ENCODE measurements at regions not wholly inside any gene's neighbourhood (a gene's known extent, or its start where the extent isn't known, plus 50 kb on each side); places are given as distances from the start of the nearest gene placed in this dataset.

GRCh38 chr15:47652328-47652727, 65.0 kb upstream of the SEMA6D start (continued):
- TF ChIP-seq, protein P1, sequence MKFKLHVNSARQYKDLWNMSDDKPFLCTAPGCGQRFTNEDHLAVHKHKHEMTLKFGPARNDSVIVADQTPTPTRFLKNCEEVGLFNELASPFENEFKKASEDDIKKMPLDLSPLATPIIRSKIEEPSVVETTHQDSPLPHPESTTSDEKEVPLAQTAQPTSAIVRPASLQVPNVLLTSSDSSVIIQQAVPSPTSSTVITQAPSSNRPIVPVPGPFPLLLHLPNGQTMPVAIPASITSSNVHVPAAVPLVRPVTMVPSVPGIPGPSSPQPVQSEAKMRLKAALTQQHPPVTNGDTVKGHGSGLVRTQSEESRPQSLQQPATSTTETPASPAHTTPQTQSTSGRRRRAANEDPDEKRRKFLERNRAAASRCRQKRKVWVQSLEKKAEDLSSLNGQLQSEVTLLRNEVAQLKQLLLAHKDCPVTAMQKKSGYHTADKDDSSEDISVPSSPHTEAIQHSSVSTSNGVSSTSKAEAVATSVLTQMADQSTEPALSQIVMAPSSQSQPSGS (IDR thresholded peaks at IDR 0.05; ENCODE audit: low read length) = no peak
- TF ChIP-seq TCF12 (IDR thresholded peaks at IDR 0.05; ENCODE audit: low read depth, low read length) = no peak
- TF ChIP-seq HDAC6 (IDR thresholded peaks at IDR 0.05; ENCODE audit: low read depth, low read length) = no peak
- no peak for TF ChIP-seq RNF2 (IDR thresholded peaks at IDR 0.05; ENCODE audit: borderline replicate concordance, low read depth, low read length, missing control alignments, poor library complexity, severe bottlenecking)
- no peak for TF ChIP-seq SRF (IDR thresholded peaks at IDR 0.05; ENCODE audit: low read depth, low read length)
- no peak for TF ChIP-seq ASH2L (IDR thresholded peaks at IDR 0.05; ENCODE audit: low read length)
- TF ChIP-seq EZH2 (IDR thresholded peaks at IDR 0.05; ENCODE audit: low read depth, low read length, severe bottlenecking) = no peak
- TF ChIP-seq GABPA (IDR thresholded peaks at IDR 0.05; ENCODE audit: borderline replicate concordance, insufficient read depth, low read length) = no peak
- TF ChIP-seq EP300 (IDR thresholded peaks at IDR 0.05; ENCODE audit: borderline replicate concordance in 1 of 2, low read depth in 2 of 2, low read length in 2 of 2) = no peak
- TF ChIP-seq BRCA1 (IDR thresholded peaks at IDR 0.05; ENCODE audit: low read depth, low read length) = no peak
- TF ChIP-seq POU5F1 (IDR thresholded peaks at IDR 0.05; ENCODE audit: low read depth, low read length) = no peak
- TF ChIP-seq KDM1A (IDR thresholded peaks at IDR 0.05; ENCODE audit: borderline replicate concordance, low read length) = no peak

Measured in H1 (cell line).